T47D (cell line): ENCODE measurements at regions not wholly inside any gene's neighbourhood (a gene's known extent, or its start where the extent isn't known, plus 50 kb on each side); places are given as distances from the start of the nearest gene placed in this dataset.

Experiments
- DNase-seq, 2 experiments: peaks; one replicate each; pipeline versions ENCODE4 v3.0.0 to v3.0.0-alpha.2; 2011 to 2012; ENCODE audit warnings: low read depth in 1 of 2, low spot score in 1 of 2
- JUND ChIP-seq: IDR thresholded peaks from 2 replicates; pipeline ENCODE4 v1.6.1; 2012; ENCODE audit warnings: low read depth
- in situ Hi-C: cut with HindIII; loops from 2 replicates; pipeline ENCODE4 v1.10.0; 2016; ENCODE audit warnings: low sequenced_read_pairs, low pct_unique_long_range_greater_than_20kb

DNA sequence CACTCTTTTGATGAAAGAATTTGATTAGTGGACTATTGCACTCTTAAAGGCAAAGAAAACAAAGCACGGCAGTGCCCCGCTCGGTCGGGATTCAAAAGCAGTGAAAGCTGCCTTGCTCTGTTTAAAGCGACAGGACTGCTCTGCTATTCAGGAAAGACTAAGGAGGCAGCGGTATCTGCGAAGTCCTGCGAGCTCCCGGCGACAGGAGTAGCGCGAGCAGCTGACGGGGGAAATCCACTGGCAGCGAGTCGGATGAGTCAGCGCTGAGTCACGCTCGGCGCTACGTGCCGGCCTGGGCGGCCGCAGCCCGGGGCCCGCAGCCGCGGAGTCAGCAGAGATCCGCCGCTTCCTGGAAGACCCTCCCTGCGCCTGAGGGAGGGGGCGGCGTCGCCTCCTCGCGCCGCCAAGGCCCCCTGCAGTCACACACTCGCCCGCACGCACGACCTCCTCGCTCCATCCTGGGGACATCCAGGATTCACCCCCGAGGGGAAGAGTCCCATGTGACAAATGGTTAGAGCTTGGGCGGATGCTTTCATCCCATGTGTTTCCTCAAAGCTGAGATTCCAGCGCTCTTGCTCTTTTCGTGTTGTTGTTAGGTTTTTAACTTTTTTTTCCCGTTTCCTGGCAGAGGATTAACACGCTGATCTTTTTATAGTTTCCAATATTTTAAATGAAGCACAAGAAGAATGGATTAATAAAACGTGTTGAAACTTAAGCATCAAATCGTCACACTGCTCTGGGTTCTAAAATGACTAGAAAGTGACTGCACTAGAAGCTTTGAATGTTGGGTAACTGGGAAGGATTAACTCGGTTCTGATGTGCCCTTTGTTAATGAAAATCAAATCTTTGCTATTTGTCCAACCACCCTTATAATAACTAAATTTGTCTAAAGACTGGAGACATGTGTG is 102.5 kb downstream of the ARRDC3 start:
- DNase-seq, result peak; percentile 79 to 91
- in situ Hi-C loops, result no loop called here
- peak; percentile 48; the same call in 1 of the 2 replicates for TF ChIP-seq JUND

DNA sequence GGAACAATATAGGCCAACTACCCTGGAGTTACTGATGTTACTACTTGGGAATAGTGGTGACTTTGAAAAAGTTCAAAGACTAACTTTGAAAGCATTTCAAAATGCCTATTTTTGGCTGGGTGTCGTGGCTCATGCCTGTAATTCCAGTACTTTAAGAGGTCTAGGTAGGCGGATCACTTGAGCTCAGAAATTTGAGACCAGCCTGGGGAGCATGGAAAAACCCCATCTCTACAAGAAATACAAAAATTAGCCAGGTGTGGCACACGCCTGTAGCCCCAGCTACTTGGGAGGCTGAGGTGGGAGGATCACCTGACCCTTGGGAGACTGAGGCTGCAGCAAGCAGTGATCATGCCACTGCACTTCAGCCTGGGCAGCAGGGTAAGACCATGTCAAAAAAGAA is 105.3 kb downstream of the ARRDC3 start:
- TF ChIP-seq JUND, result no peak
- in situ Hi-C loops, result no loop called here
- DNase-seq, result no peak

DNA sequence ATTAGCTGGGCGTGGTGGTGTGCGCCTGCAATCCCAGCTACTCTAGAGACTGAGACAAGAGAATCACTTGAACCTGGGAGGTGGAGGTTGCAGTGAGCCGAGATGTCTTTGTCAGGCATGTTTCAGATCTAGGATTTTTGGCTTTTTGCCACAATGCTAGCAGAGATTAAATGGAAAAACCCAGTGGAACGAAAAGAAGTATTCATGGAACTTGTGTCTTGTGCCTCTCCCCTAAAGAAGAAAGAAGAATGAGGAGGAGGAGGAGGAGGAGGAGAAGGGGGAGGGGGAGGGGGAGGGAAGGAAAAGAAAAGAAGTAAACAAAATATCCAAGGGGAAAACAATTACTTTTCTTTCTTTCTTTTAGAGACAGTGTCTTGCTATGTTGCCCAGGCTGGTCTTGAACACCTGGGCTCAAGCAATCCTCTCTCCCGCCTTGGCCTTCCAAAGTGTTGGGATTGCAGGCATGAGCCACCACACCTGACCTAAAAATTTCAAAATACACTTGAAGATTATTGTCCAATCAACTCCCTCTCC is 106.0 kb downstream of the ARRDC3 start:
- no peak for DNase-seq
- in situ Hi-C loops, result no loop called here
- TF ChIP-seq JUND, result no peak

DNA sequence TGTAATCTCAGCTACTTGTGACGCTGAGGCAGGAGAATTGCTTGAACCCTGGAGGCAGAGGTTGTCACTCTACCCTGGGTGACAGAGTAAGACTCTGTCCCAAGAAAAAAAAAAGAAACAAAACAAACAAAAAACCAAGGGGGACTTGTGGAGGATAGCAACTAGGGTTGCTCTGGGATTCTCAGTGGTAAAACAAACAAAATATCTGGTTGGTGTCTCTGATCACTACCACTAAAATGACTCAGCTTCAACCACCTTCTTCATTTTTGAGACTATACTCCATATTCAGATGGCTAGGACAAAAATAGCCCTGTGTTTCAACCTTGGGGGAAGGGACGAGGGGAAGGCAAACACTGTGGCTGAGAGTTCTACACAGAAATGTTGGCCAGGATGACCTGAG is 110.3 kb downstream of the ARRDC3 start:
- no peak for TF ChIP-seq JUND
- DNase-seq, result peak in 1 of 2 experiments; percentile 11
- in situ Hi-C loops, result no loop called here

DNA sequence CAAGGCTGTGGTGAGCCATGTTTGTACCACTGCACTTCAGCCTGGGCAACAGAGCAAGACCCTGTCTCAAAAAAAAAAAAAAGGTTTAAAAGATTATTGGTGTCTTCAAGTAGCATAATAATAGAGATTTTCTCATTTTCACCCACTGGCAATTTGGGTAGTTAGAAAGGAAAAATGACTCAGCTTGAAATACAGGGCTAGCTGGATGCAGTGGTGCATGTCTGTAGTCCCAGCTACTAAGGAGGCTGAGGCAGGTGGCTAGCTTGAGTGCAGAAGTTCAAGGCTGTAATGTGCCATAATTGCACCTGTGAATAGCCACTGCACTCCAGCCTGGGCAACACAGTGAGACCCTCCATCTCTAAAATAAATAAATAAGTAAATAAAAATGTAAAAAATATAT is 111.1 kb downstream of the ARRDC3 start:
- TF ChIP-seq JUND, result no peak
- no peak for DNase-seq
- in situ Hi-C loops, result no loop called here

DNA sequence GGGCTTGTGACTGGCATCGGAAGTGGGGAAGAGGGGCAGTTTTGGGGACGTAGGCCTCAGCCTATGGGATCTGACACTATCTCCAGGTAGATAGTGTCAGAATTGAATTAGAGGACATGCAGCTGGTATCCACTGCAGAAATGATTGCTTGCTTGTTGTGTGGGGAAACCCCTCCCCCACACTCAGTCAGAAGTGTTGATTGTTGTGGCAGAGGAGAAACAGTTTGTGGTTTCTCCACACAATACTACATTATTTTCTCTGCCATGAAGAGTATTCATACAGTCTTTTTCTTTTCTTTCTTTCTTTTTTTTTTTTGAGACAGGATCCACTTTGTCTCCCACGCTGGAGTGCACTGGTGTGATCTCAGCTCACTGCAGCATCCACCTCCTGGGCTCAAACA is 113.9 kb downstream of the ARRDC3 start:
- in situ Hi-C loops, result no loop called here
- DNase-seq, result no peak
- no peak for TF ChIP-seq JUND

DNA sequence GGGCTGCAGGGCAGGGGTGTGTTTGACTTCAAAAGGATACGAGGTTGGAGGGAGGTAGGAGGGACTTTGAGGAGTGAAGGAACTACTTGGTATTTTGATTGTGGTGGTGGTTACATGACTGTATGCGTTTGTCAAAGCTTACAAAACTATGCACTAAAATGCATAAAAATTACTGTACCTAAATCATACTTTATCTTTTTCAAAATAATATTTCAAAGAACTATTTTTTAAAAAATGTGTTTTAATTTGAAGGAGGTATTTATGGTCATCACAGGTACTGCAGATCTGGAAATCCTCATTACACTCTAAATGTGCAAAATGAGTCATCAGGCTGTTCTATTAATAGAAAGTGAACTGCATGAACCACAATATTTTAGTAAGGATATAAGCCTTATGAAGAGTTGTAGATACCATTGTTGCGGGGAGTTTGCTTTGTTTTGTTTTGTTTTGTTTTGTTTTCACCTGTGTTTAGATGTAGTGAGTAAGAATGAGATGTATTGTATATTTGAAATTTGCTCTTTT is 116.9 kb downstream of the ARRDC3 start:
- TF ChIP-seq JUND, result no peak
- in situ Hi-C loops, result no loop called here
- no peak for DNase-seq

DNA sequence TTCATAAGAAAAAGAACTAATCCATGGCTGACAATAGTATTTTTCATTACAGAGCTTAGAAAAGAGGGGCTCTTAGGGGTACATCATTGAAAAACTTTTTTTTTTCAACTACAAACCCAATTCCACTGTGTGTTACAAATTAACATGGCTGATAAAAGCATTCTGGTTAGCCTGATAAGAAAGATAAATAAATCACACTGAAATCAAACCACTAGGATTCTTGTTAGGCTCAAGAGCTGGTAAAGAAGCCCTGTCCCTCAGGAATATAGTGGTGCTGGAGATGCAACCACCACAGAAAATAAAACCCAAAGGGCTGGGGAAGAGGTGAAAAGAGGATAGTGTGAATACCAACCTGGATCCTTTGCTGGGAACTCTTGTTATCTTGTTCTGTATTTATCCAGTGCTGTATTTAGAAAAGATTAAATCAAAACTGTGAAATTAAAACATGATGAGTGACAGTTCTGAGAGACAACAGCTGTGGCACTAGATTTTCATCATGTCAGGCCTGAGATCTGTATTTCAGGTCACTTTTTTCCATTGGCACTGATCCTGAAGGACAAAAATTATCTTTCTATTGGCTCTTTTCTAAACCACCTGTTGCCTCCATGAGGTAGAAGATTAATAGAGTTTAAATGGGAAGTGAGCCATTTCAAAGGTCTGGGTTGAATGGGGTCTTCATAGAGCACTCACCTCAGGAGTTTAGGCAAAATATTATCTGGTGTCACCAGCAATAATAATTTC is 118.6 kb downstream of the ARRDC3 start:
- TF ChIP-seq JUND, result no peak
- in situ Hi-C loops, result no loop called here
- peak in 1 of 2 experiments; percentile 10 for DNase-seq

DNA sequence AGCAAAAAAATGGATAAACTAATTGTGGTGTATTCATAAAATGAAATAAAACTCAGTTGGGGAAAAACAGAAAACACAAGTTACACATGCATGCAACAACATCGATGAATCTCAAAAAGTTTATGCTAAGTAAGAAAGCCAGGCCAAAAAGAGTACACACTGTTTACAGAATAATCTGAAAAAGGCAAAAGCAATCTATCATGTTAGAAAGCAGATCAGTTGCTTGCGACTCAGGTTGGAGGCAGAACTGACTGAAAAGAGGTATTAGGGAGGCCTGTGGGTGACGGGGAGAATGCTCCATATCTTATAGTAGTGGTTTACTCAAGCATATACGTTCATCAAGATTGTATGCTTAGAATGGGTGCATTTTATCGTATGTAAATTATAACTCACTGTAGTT is 119.2 kb downstream of the ARRDC3 start:
- in situ Hi-C loops, result no loop called here
- TF ChIP-seq JUND, result no peak
- DNase-seq, result no peak

DNA sequence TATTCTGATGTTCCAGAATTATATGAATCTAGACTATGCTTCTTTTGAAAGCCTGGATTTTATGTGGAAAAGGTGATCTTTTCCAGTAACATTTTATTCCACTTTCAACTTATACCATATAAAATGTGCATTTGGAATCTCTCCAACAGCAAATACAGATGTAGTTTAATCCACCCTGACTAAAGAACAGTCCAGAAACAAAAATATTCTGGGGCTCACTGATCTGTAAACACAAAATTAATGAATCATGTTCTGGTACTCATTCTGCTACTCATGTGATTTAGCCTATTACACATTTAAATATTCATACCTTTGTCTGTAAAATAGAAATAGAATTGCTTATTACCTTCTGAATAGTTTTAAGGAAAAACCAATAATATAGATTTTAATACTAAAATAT is 125.8 kb downstream of the ARRDC3 start:
- DNase-seq, result no peak
- in situ Hi-C loops, result no loop called here
- no peak for TF ChIP-seq JUND

DNA sequence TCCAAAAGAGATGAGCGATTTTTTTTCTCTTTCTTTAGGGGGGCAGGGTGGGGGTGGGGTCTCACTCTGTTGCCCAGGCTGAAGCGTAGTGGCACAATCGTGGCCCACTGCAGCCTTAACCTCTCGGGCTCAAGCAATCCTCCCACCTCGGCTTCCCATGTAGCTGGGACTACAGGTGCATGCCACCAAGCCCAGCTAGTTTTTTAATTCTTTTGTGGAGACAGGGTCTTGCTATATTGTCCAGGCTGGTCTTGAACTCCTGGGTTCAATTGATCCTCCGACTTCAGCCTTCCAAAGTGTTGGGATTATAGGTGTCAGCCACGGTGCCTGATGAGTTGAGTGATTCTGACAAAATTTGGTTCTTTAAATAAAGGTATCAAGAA is 127.0 kb downstream of the ARRDC3 start:
- DNase-seq, result no peak
- in situ Hi-C loops, result no loop called here
- TF ChIP-seq JUND, result no peak

DNA sequence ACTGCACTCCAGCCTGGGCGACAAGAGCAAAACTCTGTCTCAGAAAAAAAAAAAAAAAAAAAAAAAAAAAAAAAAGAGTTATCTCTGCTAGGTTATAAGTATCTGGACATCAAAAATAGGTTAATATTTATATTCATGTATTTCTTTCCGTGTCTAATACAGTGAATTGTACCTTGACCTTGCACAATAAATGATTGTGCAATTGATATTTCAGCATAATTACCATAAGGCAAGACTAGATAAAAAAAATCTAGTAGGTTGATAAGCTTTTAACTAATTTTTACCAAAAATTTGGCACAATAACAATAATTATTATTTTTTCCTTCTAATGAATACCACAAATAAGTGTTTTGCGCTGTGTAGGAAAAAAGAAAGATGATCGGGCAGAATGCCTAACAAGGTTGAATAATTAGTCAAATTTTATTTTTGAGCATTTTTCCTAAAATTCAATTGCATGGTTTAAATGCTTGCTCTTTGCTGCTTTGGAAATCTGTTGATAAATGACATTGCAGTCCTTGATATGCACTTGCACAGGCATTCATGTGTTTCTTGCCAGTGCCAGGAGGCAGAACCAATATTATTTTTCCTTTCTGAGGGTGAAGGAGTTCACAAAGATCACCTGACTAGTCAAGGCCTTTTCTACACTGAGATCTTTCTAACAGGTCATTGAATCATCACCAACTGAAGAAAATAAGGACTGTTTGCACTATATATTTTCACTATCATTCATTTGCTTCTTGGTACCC is 127.5 kb downstream of the ARRDC3 start:
- no peak for TF ChIP-seq JUND
- DNase-seq, result no peak
- in situ Hi-C loops, result no loop called here
